CD14-positive monocyte (primary cell): ENCODE measurements at regions not wholly inside any gene's neighbourhood (a gene's known extent, or its start where the extent isn't known, plus 50 kb on each side); places are given as distances from the start of the nearest gene placed in this dataset.
A peak's percentile ranks its signal among the peaks of the same experiment; 100 is the strongest.
"Not testable (repeated sequence)": the region's sequence is repeated elsewhere in the genome, so short reads cannot be mapped to it uniquely, and the experiment has no call there.

Experiments
- DNase-seq, 3 donors: peaks; one replicate each; pipeline ENCODE4 v3.0.0-alpha.2; 2011 to 2022
- H2AFZ ChIP-seq: 2 replicates; pipeline ENCODE4 v1.6.0; 2012; ENCODE audit warnings: mild to moderate bottlenecking, low read depth, low read length, inconsistent platforms; ENCODE audit not compliant: insufficient read depth, poor library complexity, severe bottlenecking
- H3K27ac ChIP-seq, 2 donors: 1 replicate in 1 of 2; 2 replicates in 1 of 2; pipeline ENCODE4 v1.5.1; 2012 to 2013; ENCODE audit warnings: low read length in 2 of 2, control low read depth in 1 of 2, inconsistent platforms in 1 of 2, low read depth in 1 of 2, mild to moderate bottlenecking in 1 of 2
- H3K27me3 ChIP-seq, 2 donors: one replicate each; pipeline versions ENCODE4 v1.6.0 to v1.6.1; 2011 to 2013; ENCODE audit warnings: low read length in 2 of 2; ENCODE audit not compliant: control insufficient read depth in 2 of 2, insufficient read depth in 2 of 2
- H3K36me3 ChIP-seq, 2 donors: replicated peaks in 1 of 2; 1 replicate in 1 of 2; 2 replicates in 1 of 2; pipeline versions ENCODE4 v1.5.1 to v1.6.1; 2012 to 2013; ENCODE audit warnings: low read length in 2 of 2, control low read depth in 1 of 2, inconsistent platforms in 1 of 2, mild to moderate bottlenecking in 1 of 2; ENCODE audit not compliant: insufficient read depth in 2 of 2, control insufficient read depth in 1 of 2
- H3K4me1 ChIP-seq, 2 donors: 1 replicate in 1 of 2; 2 replicates in 1 of 2; pipeline versions ENCODE4 v1.5.1 to v1.6.1; 2012 to 2013; ENCODE audit warnings: low read length in 2 of 2, control low read depth in 1 of 2, inconsistent platforms in 1 of 2, mild to moderate bottlenecking in 1 of 2, moderate library complexity in 1 of 2; ENCODE audit not compliant: insufficient read depth in 2 of 2, control insufficient read depth in 1 of 2
- H3K4me2 ChIP-seq: replicated peaks from 2 replicates; pipeline ENCODE3; 2012; ENCODE audit warnings: low read length, moderate library complexity, mild to moderate bottlenecking; ENCODE audit not compliant: poor library complexity, severe bottlenecking; ENCODE audit errors: extremely low read depth
- H3K4me3 ChIP-seq, 3 experiments: fragments of 200-600 bp in 1 of 3; sonication (generic) in 1 of 3; replicated peaks in 1 of 3; 1 replicate in 2 of 3; 2 replicates in 1 of 3; pipeline ENCODE4 v1.5.1; 2011 to 2013; ENCODE audit warnings: low read length in 3 of 3, mild to moderate bottlenecking in 3 of 3, control low read depth in 2 of 3, low read depth in 2 of 3, inconsistent platforms in 1 of 3, moderate library complexity in 1 of 3
- H3K79me2 ChIP-seq: 2 replicates; pipeline ENCODE4 v1.6.0; 2012; ENCODE audit warnings: mild to moderate bottlenecking, control low read depth, inconsistent platforms, low read length, moderate library complexity; ENCODE audit not compliant: insufficient read depth
- H3K9ac ChIP-seq: 2 replicates; pipeline ENCODE4 v1.6.0; 2017; ENCODE audit warnings: low read length, mild to moderate bottlenecking; ENCODE audit not compliant: insufficient read depth, poor library complexity, severe bottlenecking
- H3K9me3 ChIP-seq, 2 donors: replicated peaks in 1 of 2; 1 replicate in 1 of 2; 2 replicates in 1 of 2; pipeline versions ENCODE4 v1.5.1 to v1.6.1; 2012 to 2013; ENCODE audit warnings: low read length in 2 of 2, control low read depth in 1 of 2; ENCODE audit not compliant: control insufficient read depth in 1 of 2, insufficient read depth in 1 of 2
- H4K20me1 ChIP-seq: 2 replicates; pipeline ENCODE4 v1.6.0; 2012; ENCODE audit warnings: mild to moderate bottlenecking, low read length, control low read depth, moderate library complexity; ENCODE audit not compliant: insufficient read depth
- H3K27ac Mint-ChIP-seq, 7 donors: one replicate each; pipeline ENCODE4 v1.8.0; 2020; ENCODE audit warnings: mild to moderate bottlenecking in 7 of 7, mixed read lengths in 7 of 7, moderate library complexity in 6 of 7, inconsistent platforms in 2 of 7
- H3K27me3 Mint-ChIP-seq, 3 donors: one replicate each; pipeline ENCODE4 v1.8.0; 2021 to 2022; ENCODE audit warnings: low read depth in 3 of 3, mild to moderate bottlenecking in 3 of 3, mixed read lengths in 3 of 3, moderate library complexity in 3 of 3, inconsistent platforms in 1 of 3
- H3K36me3 Mint-ChIP-seq, 2 donors: one replicate each; pipeline ENCODE4 v1.8.0; 2020; ENCODE audit warnings: mixed read lengths in 2 of 2, inconsistent platforms in 1 of 2, mild to moderate bottlenecking in 1 of 2
- H3K4me1 Mint-ChIP-seq: one replicate; pipeline ENCODE4 v1.8.0; 2020; ENCODE audit warnings: mild to moderate bottlenecking, mixed read lengths
- H3K4me3 Mint-ChIP-seq, 2 donors: one replicate each; pipeline ENCODE4 v1.8.0; 2020; ENCODE audit warnings: mild to moderate bottlenecking in 2 of 2, mixed read lengths in 2 of 2, moderate library complexity in 1 of 2
- H3K9me3 Mint-ChIP-seq, 7 donors: one replicate each; pipeline ENCODE4 v1.8.0; 2020 to 2022; ENCODE audit warnings: mixed read lengths in 7 of 7, mild to moderate bottlenecking in 6 of 7, moderate library complexity in 6 of 7, inconsistent platforms in 2 of 7
- CTCF ChIP-seq: fragments of 200-600 bp; IDR thresholded peaks from one replicate; pipeline ENCODE4 v1.8.0; 2022; ENCODE audit warnings: antibody characterized with exemption, mild to moderate bottlenecking
- WGBS: methylation state at CpG from one replicate; pipeline ENCODE4 v1.1.5; 2013; ENCODE audit warnings: missing lambda C conversion rate; ENCODE audit not compliant: insufficient coverage; 5-methylcytosine and 5-hydroxymethylcytosine counted together
- intact Hi-C, 2 donors: fragments of 100-400 bp; cut with micrococcal nuclease; formaldehyde crosslinking; loops; one replicate each; pipeline versions ENCODE4 v1.15.0 to v1.15.1; 2023

GRCh38 chr14:106234525-106235254, 708.3 kb downstream of the TMEM121 start:
- H3K4me3 Mint-ChIP-seq, H3K4me2 ChIP-seq, H3K9me3 ChIP-seq, H3K4me1 Mint-ChIP-seq, H3K36me3 Mint-ChIP-seq, H3K9me3 Mint-ChIP-seq, H3K27ac Mint-ChIP-seq, H3K36me3 ChIP-seq, H3K27me3 ChIP-seq, H3K27me3 Mint-ChIP-seq, H3K79me2 ChIP-seq, DNase-seq, H3K9ac ChIP-seq, H3K4me3 ChIP-seq, H4K20me1 ChIP-seq, intact Hi-C loops, H3K4me1 ChIP-seq, H2AFZ ChIP-seq, H3K27ac ChIP-seq: not testable (repeated sequence)
- 75% methylated on average over 1 of the region's 17 CpGs for WGBS
- peak; percentile 76 for TF ChIP-seq CTCF

- H3K9ac ChIP-seq: no peak overlapping the region
- H3K27ac ChIP-seq: no peak overlapping the region
- no peak overlapping the region for H3K4me3 ChIP-seq
- no peaks in the 10 kb centered on the region for H3K36me3 Mint-ChIP-seq
- no peaks in the 10 kb centered on the region for H3K79me2 ChIP-seq
- no peak for DNase-seq
- no peaks in the 10 kb centered on the region for H4K20me1 ChIP-seq
- no peaks in the 10 kb centered on the region for H3K27me3 ChIP-seq
- intact Hi-C loops: no loop called here
- no peaks in the 10 kb centered on the region for H3K4me1 Mint-ChIP-seq
- no peaks in the 10 kb centered on the region for H3K4me1 ChIP-seq
- H3K27me3 Mint-ChIP-seq: peaks cover 0 to 4% (median 3%) of the 10 kb centered on the region in 3 donors
- no peak for TF ChIP-seq CTCF
- H3K4me3 Mint-ChIP-seq: no peak overlapping the region
- H3K36me3 ChIP-seq: no peaks in the 10 kb centered on the region
- WGBS: no CpG with 5 or more reads among the region's 10 CpGs
- no peaks in the 10 kb centered on the region for H3K9me3 ChIP-seq
- no peak overlapping the region for H3K27ac Mint-ChIP-seq
- no peak overlapping the region for H2AFZ ChIP-seq
- no peak overlapping the region for H3K4me2 ChIP-seq
- H3K9me3 Mint-ChIP-seq: no peaks in the 10 kb centered on the region
Observed at GRCh38 chr14:106235356-106236159, 709.2 kb downstream of the TMEM121 start.
